HCT116 (cell line): ENCODE measurements at regions not wholly inside any gene's neighbourhood (a gene's known extent, or its start where the extent isn't known, plus 50 kb on each side); places are given as distances from the start of the nearest gene placed in this dataset.

ENCODE experiments used
- CEBPB ChIP-seq: IDR thresholded peaks from 2 replicates; pipeline ENCODE4 v1.6.1; 2012; ENCODE audit warnings: low read depth
- CTCF ChIP-seq, 3 experiments: fragments of 200-600 bp in 1 of 3; sonication (generic) in 1 of 3; IDR thresholded peaks in 2 of 3; conservative IDR thresholded peaks in 1 of 3; 2 replicates each; pipeline ENCODE4 v1.5.1; 2012 to 2017; ENCODE audit warnings: low read depth in 2 of 3, low read length in 2 of 3, antibody characterized with exemption in 1 of 3, borderline replicate concordance in 1 of 3, control low read depth in 1 of 3, mild to moderate bottlenecking in 1 of 3, mixed read lengths in 1 of 3, mixed run types in 1 of 3, moderate library complexity in 1 of 3; ENCODE audit not compliant: insufficient read depth in 1 of 3
- POLR2A ChIP-seq: IDR thresholded peaks from 2 replicates; pipeline ENCODE4 v1.7.0; 2011; ENCODE audit warnings: borderline replicate concordance; ENCODE audit not compliant: insufficient read depth, insufficient read length; ENCODE audit errors: extremely low read depth
- POLR2AphosphoS5 ChIP-seq: IDR thresholded peaks from 2 replicates; pipeline ENCODE4 v1.6.1; 2011; ENCODE audit warnings: mild to moderate bottlenecking, low read depth, low read length, moderate library complexity
- SRF ChIP-seq: IDR thresholded peaks from 2 replicates; pipeline ENCODE4 v1.6.1; 2012; ENCODE audit warnings: low read depth
- TCF7L2 ChIP-seq: IDR thresholded peaks from 2 replicates; pipeline ENCODE4 v1.7.0; 2011; ENCODE audit warnings: borderline replicate concordance, inconsistent platforms; ENCODE audit not compliant: insufficient read depth, insufficient read length; ENCODE audit errors: extremely low read depth
- TF ChIP-seq, protein P1 (sequence below): IDR thresholded peaks from 2 replicates; pipeline ENCODE4 v1.6.1; 2012; ENCODE audit warnings: low read depth

DNA sequence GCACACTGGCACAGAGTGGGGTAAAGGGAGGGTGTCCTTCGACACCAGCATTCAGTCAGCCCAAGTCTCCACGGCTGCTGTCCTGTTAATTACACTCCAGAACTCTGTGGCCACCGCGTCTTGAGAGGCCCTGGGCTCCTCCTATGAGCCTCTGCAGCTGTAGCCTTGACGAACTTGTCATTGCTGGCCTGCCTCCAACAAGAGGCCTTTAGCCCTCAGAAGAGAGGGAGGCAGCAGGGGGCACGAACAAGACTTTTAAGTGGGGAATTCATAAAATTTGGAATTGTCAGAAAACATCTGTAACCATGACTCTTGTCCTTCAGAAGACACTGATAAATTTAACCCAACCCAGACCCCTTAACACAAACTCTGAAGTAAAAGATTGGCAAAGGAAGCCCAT is 241.9 kb downstream of the UQCRFS1 start:
- TF ChIP-seq CEBPB, result no peak
- no peak for TF ChIP-seq POLR2AphosphoS5
- TF ChIP-seq CTCF (IDR thresholded peaks at IDR 0.05 in 2 of 3, conservative IDR thresholded peaks at IDR 0.05 in 1 of 3; ENCODE audit: borderline replicate concordance in 1 of 3, insufficient read depth in 1 of 3, low read depth in 2 of 3, low read length in 2 of 3), result no peak
- no peak for TF ChIP-seq SRF
- TF ChIP-seq, protein P1, sequence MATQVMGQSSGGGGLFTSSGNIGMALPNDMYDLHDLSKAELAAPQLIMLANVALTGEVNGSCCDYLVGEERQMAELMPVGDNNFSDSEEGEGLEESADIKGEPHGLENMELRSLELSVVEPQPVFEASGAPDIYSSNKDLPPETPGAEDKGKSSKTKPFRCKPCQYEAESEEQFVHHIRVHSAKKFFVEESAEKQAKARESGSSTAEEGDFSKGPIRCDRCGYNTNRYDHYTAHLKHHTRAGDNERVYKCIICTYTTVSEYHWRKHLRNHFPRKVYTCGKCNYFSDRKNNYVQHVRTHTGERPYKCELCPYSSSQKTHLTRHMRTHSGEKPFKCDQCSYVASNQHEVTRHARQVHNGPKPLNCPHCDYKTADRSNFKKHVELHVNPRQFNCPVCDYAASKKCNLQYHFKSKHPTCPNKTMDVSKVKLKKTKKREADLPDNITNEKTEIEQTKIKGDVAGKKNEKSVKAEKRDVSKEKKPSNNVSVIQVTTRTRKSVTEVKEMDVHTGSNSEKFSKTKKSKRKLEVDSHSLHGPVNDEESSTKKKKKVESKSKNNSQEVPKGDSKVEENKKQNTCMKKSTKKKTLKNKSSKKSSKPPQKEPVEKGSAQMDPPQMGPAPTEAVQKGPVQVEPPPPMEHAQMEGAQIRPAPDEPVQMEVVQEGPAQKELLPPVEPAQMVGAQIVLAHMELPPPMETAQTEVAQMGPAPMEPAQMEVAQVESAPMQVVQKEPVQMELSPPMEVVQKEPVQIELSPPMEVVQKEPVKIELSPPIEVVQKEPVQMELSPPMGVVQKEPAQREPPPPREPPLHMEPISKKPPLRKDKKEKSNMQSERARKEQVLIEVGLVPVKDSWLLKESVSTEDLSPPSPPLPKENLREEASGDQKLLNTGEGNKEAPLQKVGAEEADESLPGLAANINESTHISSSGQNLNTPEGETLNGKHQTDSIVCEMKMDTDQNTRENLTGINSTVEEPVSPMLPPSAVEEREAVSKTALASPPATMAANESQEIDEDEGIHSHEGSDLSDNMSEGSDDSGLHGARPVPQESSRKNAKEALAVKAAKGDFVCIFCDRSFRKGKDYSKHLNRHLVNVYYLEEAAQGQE, result no peak
- no peak for TF ChIP-seq POLR2A
- no peak for TF ChIP-seq TCF7L2
